HG03135 (cell line): ENCODE measurements at regions not wholly inside any gene's neighbourhood (a gene's known extent, or its start where the extent isn't known, plus 50 kb on each side); places are given as distances from the start of the nearest gene placed in this dataset.
"Not testable (repeated sequence)": the region's sequence is repeated elsewhere in the genome, so short reads cannot be mapped to it uniquely, and the experiment has no call there.

ENCODE experiments used
- ATAC-seq: cut with Tn5 transposase; IDR thresholded peaks from one replicate; pipeline ENCODE4 v1.9.1; 2021; ENCODE audit warnings: mild to moderate bottlenecking, moderate library complexity; ENCODE audit not compliant: unreplicated experiment

DNA sequence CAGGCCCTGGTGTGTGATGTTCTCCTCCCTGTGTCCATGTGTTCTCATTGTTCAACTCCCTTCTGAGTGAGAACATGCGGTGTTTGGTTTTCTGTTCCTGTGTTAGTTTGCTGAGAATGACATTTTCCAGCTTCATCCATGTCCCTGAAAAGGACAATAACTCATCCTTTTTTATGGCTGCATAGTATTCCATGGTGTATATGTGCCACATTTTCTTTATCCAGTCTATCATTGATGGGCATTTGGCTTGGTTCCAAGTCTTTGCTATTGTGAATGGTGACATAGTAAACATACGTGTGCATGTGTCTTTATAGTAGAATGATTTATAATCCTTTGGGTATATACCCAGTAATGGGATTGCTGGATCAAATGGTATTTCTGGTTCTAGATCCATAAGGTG, 964.6 kb upstream of the CITED2 start:
- not testable (repeated sequence) for ATAC-seq

GRCh38 chr6:140321891-140322290, 947.4 kb upstream of the CITED2 start:
- no peak for ATAC-seq

- no peak for ATAC-seq
These were observed 945.9 kb upstream of the CITED2 start for GRCh38 chr6:140320081-140321080.

GRCh38 chr6:140319209-140319608, 944.8 kb upstream of the CITED2 start:
- peak; percentile 94 for ATAC-seq

DNA sequence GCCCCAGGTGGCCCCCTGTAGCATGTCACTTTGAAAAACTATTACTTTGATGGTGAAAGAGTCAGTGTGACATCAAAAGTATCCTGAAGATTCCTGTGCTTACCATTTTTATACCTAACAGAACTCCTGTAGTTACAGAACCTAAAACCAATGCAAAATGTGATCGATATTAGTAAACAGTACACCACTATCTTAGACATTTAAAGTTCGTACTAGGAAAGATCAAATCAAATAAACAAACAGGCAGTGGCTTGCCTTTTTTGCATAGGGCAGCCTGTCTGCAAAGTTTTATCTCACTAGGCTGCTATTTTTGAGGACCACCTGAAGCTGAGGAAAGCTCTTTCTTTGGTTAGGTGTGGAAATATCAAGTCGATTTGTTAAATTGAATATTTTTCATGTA, 944.0 kb upstream of the CITED2 start:
- ATAC-seq = no peak

DNA sequence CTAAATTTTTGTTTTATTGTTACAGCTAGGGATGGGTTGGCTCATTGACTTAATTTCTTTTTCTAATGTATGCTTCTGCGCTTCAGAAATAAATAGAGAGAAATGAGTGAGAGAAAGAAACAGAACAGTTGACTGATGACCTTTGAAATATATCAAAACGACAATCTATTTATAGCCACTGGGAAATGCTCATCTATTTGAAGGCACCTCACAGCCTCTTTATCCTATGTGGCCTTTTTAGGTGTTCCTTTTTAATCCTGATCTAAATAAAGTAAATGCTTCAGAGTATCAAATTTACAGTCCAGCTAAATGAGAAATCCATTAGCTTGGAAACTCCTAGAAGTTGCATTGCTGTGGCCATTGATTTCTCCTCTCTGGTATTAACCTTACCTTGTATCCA, 943.5 kb upstream of the CITED2 start:
- no peak for ATAC-seq

- no peak for ATAC-seq
These were observed 942.5 kb upstream of the CITED2 start for GRCh38 chr6:140316966-140317365.

DNA sequence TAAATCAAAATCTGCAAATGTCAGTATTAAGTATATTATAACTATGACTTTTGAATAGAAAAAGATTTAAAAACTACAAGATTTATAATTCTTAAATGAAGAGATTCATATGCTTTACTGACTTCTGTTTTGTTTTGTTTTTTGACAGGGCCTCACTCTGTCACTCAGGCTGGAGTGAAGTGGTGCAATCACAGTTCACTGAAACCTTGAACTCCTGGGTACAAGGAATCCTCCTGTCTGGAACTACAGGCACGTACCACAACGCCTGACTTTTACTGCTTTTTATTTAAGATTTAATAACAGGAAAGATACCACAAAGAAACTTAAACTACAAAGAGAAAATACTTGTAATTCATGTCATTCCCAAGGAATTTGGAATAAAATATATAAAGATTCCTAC, 940.2 kb upstream of the CITED2 start:
- no peak for ATAC-seq

DNA sequence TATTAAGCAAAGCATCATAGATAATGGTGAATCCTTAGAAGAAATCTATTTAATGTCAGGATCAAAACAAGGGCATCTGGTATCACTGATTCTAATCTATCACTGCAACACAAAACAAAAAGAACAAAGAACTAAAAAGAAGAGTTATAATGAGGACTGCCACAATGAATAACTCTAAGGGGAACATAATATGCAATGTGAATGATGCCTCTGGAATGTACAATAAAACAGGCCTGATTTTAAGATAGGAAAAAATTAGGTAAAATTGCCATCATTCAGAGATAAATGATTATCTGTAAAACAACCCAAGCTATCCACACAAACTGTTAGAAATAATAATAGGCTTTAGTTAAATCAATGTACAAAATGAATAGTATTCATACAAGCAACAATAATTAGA, 936.7 kb upstream of the CITED2 start:
- no peak for ATAC-seq

DNA sequence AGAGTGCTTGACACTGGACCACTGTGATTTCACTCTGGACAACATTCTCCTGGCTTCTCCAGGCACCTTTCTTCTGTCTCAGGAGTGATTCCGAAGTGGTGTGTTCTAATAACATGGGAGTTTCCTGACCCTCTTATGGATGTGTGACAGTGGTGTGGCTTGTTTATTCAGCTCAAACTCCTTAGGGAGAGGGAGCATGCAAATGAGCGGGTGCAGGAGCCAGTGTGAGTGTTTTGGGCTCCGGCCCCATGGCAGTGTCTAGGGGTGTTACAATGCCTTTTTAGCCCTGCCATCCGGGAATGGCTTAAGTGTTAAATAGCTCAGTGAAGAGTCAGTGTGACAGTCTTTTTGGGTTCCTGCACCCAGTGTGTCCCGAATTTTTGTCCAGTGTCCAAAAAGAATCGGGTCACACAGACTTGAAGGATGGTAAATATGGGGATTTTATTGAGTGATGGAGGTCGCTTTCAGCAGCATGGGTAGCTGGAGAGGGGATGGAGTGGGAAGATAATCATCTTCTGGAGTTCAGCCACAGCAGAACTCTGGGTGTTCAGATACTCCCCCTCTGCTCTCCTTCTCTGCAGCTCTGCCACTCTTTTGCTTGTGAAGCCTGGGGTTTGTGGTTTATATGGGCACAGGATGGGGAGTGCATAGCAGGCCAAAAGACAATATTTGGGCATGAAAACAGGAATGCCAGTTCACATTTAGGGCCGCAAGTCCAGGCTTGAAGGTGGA, 928.9 kb upstream of the CITED2 start:
- no peak for ATAC-seq

DNA sequence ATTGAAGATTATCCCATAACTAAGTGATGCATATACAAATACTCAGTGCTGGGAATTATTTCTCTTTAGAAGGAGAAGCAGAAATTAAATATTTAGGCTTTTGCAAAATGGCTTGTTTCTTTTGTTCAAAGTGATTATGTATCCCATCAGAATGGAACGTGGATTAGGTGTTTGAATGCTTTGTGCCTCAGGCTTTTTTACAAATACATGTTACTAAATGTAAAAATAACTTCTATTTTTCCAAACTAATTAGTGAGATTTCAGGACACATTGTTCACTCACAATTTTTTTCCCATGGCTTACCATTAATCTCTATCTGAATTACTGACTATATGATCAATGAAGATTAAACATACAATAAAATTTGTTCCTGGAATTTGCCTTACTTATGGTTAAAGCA, 925.9 kb upstream of the CITED2 start:
- no peak for ATAC-seq

- no peak for ATAC-seq
These were observed 914.7 kb upstream of the CITED2 start for GRCh38 chr6:140289186-140289585.

GRCh38 chr6:140285998-140286690, 911.7 kb upstream of the CITED2 start:
- no peak for ATAC-seq

- no peak for ATAC-seq
These were observed 911.0 kb upstream of the CITED2 start for GRCh38 chr6:140285471-140285870.

DNA sequence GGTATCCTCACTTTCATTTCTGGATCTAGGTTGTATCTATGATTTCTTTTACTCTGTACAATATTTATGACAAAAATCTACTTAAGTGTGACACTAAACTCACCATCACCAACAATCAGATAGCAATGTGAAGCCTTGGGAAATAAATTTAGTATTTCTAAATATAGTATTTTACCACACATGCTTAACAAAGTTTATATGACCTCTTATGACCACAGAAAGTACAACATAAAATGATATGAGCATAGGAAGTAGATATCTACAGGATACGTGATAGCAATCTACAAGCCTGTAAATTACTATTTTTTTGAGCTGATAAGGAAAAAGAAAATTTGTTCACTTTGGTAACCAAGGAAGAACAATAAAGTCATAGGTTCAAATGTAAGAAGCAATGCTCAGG, 910.4 kb upstream of the CITED2 start:
- no peak for ATAC-seq

DNA sequence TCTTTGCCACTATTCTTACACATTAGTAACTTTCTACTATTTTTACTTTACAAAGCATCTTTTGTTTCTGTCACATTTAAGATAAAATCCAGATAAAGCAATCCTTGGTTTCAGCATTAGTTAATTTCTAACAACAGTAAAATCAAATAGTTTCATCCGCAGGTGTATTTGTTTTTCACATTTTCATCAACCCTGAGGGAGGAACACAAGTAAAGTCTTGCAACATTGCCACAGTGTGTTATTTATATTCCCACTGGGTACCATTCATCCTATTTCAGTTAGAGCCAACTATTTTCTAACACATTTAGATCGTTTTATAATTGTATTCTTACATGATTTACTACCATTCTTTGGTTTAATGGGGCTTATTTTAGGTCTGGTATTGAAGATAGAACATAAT, 908.7 kb upstream of the CITED2 start:
- ATAC-seq = no peak

DNA sequence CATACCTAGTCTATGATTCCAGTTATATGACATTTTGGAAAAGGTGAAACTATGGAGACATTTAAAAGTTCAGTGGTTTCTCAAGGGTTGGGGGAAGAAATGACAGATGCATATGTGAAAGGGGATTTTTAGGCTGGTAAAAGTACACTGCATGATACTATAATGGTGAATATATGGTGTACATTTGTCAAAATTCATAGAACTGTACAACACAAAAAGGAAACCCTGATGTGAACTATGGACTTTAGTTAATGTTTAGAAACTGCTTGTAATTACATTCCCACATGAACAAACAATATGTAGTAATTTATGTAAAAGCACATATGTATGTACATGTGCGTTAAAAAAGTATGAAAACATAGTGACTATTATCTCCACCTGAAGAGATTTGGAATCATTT, 907.3 kb upstream of the CITED2 start:
- ATAC-seq = no peak

DNA sequence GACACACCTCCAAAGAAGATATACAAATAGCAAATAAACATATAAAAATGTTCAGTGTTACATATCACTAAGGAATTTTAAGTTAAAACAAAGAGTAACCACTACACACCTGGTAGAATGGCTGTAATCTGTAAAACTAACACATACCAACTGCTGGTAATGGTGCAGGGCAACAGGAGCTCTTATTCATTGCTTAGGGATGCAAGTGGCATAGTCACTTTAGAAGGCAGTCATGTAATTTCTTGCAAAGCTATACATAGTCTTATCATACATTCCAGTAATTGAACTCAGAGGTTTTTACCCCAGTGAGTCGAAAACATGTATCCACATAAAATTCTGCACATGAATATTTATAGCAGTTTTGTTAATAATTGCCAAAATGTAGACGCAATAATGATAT, 906.8 kb upstream of the CITED2 start:
- no peak for ATAC-seq

DNA sequence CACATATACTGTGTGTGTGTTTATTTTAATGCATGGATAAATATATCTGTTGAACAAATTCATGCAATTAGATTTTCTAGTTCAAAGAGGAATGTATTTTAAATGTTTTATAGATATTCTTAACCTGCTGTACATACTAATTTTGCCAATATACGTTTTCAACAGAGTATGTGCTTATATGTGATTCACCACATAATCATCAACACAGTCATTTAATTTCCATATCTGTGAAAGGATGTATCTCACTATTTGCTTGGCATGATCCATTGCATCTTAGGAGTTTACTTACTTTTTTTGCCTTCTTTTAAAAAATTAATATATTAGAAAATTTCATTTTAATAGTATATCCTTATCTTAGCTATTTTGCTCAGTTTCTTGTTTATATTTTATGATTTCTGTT, 902.3 kb upstream of the CITED2 start:
- ATAC-seq = no peak

DNA sequence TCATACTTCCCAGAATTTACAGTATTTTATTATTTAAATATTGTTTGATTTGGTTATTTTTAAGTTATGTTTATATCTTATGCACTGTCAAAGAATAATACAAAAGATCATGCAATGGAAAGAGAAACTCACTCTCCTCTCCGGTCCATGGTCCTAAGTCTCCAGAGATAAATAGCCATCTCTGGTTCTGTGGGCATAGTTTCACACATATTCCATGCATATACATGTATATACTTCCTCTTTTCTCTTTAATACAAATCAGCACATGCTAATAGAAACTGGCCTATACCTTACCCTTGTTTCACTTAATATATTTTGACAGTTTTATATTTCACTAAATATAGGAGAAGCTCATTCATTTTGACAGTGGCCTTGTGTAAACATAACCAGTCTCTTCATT, 901.7 kb upstream of the CITED2 start:
- ATAC-seq = no peak

DNA sequence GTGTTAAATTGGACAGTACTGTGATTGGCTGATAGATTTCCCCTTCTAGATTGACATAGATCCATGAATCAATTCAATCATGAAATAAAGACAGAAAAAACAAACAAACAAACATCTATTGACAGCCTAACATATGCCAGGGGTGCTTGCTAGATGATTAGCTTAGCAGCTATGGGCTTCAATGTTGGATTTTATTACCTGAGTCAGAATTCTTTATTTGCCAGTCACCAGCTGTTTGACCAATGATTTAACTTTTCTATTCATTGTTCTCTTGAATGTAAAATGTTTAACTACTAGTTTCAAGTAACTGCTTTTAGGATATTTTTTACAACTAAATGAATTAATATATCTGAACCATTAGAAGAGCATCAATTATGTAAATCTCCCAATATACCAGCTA, 901.3 kb upstream of the CITED2 start:
- no peak for ATAC-seq

GRCh38 chr6:140274548-140274947, 900.1 kb upstream of the CITED2 start:
- no peak for ATAC-seq
